ENCODE measurements at regions not wholly inside any gene's neighbourhood (a gene's known extent, or its start where the extent isn't known, plus 50 kb on each side); places are given as distances from the start of the nearest gene placed in this dataset.

DNA sequence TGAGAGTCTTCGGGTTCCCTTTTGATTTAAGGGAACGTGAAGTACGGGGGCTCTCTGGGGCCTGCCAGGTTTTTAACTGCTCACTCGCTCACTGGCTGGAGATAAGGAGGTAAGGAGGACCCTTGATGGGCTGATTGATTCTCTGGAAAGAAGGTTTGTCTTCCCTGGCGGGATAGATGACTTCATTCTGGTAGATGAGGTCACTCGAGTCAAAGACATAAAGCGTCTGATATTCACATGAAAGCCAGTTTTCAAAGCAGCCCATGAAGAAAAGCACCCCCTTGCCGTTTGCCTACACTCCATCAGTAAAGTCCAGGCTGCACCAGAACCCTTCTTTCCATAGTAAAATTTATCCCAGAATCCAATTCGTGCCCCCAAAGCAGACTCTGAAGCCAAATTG lies 233.7 kb upstream of the IRX5 start:
- Mint-ChIP-seq H3K27ac (ENCODE audit: low read depth, unreplicated experiment) (no peak overlapping the region), H3K36me3 (ENCODE audit: insufficient read depth, unreplicated experiment) (no peaks in the 10 kb centered on the region), H3K9me3 (ENCODE audit: unreplicated experiment) (no peaks in the 10 kb centered on the region), H3K27me3 (ENCODE audit: insufficient read depth, unreplicated experiment) (no peaks in the 10 kb centered on the region), H3K4me1 (ENCODE audit: insufficient read depth, unreplicated experiment) (no peaks in the 10 kb centered on the region), H3K4me3 (ENCODE audit: unreplicated experiment) (no peak overlapping the region)
- intact Hi-C loops (cut with micrococcal nuclease), result no loop called here
- POLR2A ChIA-PET, result no interaction called here
- CTCF ChIA-PET, result no interaction called here
- TF ChIP-seq, protein P1, sequence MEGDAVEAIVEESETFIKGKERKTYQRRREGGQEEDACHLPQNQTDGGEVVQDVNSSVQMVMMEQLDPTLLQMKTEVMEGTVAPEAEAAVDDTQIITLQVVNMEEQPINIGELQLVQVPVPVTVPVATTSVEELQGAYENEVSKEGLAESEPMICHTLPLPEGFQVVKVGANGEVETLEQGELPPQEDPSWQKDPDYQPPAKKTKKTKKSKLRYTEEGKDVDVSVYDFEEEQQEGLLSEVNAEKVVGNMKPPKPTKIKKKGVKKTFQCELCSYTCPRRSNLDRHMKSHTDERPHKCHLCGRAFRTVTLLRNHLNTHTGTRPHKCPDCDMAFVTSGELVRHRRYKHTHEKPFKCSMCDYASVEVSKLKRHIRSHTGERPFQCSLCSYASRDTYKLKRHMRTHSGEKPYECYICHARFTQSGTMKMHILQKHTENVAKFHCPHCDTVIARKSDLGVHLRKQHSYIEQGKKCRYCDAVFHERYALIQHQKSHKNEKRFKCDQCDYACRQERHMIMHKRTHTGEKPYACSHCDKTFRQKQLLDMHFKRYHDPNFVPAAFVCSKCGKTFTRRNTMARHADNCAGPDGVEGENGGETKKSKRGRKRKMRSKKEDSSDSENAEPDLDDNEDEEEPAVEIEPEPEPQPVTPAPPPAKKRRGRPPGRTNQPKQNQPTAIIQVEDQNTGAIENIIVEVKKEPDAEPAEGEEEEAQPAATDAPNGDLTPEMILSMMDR (IDR thresholded peaks at IDR 0.05; ENCODE audit: unreplicated experiment), result no peak
- no peak for DNase-seq (ENCODE audit: unreplicated experiment)
- BruUV-seq (replicated peaks), result no TSS peak

DNA sequence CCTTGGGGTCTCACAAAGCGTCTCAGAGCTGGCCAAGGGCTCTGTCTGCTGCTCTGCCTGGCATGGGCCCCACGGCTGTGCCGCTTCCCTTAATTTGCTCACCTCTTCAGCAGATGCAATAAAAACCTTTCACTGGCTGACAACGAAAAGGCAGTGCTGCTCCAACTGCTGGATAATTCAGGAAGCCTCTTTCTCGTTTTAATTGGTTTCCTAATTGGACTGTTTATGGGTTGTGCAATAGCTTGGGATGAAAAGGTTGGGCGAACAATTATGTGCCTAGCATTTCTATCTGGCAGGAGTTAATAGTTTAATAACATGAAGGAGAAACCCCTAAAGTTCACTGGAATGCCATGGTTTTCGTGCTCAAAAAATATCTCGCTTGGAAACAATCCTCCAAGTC lies 234.1 kb upstream of the IRX5 start:
- intact Hi-C loops (cut with micrococcal nuclease), result no loop called here
- Mint-ChIP-seq H3K4me1 (ENCODE audit: insufficient read depth, unreplicated experiment) (no peaks in the 10 kb centered on the region), H3K4me3 (ENCODE audit: unreplicated experiment) (no peak overlapping the region), H3K36me3 (ENCODE audit: insufficient read depth, unreplicated experiment) (no peaks in the 10 kb centered on the region), H3K27me3 (ENCODE audit: insufficient read depth, unreplicated experiment) (no peaks in the 10 kb centered on the region), H3K9me3 (ENCODE audit: unreplicated experiment) (no peaks in the 10 kb centered on the region), H3K27ac (ENCODE audit: low read depth, unreplicated experiment) (no peak overlapping the region)
- BruUV-seq (replicated peaks), result no TSS peak
- ChIA-PET POLR2A (no interaction called here), CTCF (no interaction called here)
- no peak for DNase-seq (ENCODE audit: unreplicated experiment)
- TF ChIP-seq, protein P1 (IDR thresholded peaks at IDR 0.05; ENCODE audit: unreplicated experiment), result no peak

DNA sequence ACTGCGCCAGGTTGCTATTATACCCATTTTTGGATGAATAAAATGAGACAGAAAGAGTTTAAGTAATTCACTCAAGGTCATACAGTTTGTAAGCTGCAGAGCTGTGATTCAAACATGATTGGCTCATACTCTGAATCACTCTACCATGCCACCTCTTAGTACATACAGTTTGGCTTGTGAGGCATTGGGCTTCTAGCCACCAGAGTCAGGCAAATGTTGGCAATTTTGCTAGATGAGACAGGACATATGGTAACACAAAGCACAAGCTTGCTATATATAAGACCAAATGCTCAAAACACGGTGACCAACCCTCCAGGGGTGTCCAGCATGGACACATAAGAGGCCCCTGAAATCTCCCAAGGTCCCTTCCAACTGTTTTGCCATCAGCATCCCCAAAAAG lies 236.0 kb upstream of the IRX5 start:
- no peaks in the 10 kb centered on the region for H3K27me3 Mint-ChIP-seq (ENCODE audit: insufficient read depth, unreplicated experiment)
- DNase-seq (ENCODE audit: unreplicated experiment), result peak; percentile 9
- no TSS peak for BruUV-seq (replicated peaks)

DNA sequence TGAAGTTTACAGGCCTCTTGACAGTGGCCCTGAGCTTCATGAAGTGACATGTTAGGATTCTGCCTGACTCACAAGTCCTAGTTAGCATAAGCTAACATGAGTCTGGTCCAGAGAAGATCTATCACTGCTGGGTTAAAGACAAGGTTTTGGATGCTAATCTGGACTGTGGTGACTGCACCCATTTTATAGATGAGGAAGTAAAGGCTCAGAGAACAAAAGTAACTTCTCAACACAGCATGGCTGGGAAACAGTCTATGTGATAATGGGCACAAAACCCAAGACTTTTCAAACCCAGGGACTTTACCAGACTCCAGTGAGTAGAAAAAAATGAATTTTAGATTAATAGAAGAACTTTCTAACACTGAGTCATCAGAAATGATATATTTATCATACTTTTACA lies 236.8 kb upstream of the IRX5 start:
- BruUV-seq (replicated peaks), result no TSS peak
- intact Hi-C loops (cut with micrococcal nuclease), result no loop called here
- CTCF ChIA-PET, result interaction anchor here (0.6 kb wide), 2 partner anchors 73 to 149 kb away, joined by 3 to 7 read pairs; no protein-coding TSS in a partner anchor
- H3K36me3 Mint-ChIP-seq (ENCODE audit: insufficient read depth, unreplicated experiment), result no peaks in the 10 kb centered on the region
- POLR2A ChIA-PET, result interaction anchor here (0.5 to 1.4 kb wide), 4 partner anchors 16 to 239 kb away, joined by 3 to 4 read pairs (median 3); no protein-coding TSS in a partner anchor
- H3K4me1 Mint-ChIP-seq (ENCODE audit: insufficient read depth, unreplicated experiment), result peaks cover 6% of the 10 kb centered on the region
- H3K27me3 Mint-ChIP-seq (ENCODE audit: insufficient read depth, unreplicated experiment), result no peaks in the 10 kb centered on the region
- TF ChIP-seq, protein P1 (IDR thresholded peaks at IDR 0.05; ENCODE audit: unreplicated experiment), result no peak
- no peak for DNase-seq (ENCODE audit: unreplicated experiment)
- no peak overlapping the region for H3K27ac Mint-ChIP-seq (ENCODE audit: low read depth, unreplicated experiment)
- no peak overlapping the region for H3K4me3 Mint-ChIP-seq (ENCODE audit: unreplicated experiment)
- no peaks in the 10 kb centered on the region for H3K9me3 Mint-ChIP-seq (ENCODE audit: unreplicated experiment)

More for the DNA sequence above, 236.0 kb upstream of the IRX5 start:
- POLR2A ChIA-PET, result no interaction called here
- intact Hi-C loops (cut with micrococcal nuclease), result no loop called here
- TF ChIP-seq, protein P1 (IDR thresholded peaks at IDR 0.05; ENCODE audit: unreplicated experiment), result no peak
- no peaks in the 10 kb centered on the region for H3K9me3 Mint-ChIP-seq (ENCODE audit: unreplicated experiment)
- H3K27ac Mint-ChIP-seq (ENCODE audit: low read depth, unreplicated experiment), result no peak overlapping the region
- H3K4me1 Mint-ChIP-seq (ENCODE audit: insufficient read depth, unreplicated experiment), result peaks cover 6% of the 10 kb centered on the region
- no peak overlapping the region for H3K4me3 Mint-ChIP-seq (ENCODE audit: unreplicated experiment)
- no peaks in the 10 kb centered on the region for H3K36me3 Mint-ChIP-seq (ENCODE audit: insufficient read depth, unreplicated experiment)
- CTCF ChIA-PET, result no interaction called here
